ENCODE measurements at regions not wholly inside any gene's neighbourhood (a gene's known extent, or its start where the extent isn't known, plus 50 kb on each side); places are given as distances from the start of the nearest gene placed in this dataset.
A peak's percentile ranks its signal among the peaks of the same experiment; 100 is the strongest.
"Not testable (repeated sequence)": the region's sequence is repeated elsewhere in the genome, so short reads cannot be mapped to it uniquely, and the experiment has no call there.

GRCh38 chrY:18078452-18078851, 52.9 kb downstream of the CDY2A start:
- intact Hi-C loops (cut with DNase I); ATAC-seq: not testable (repeated sequence)
- WGBS, 2 donors = no CpG with 5 or more reads among the region's 5 CpGs

GRCh38 chrY:18085910-18086309, 60.3 kb downstream of the CDY2A start:
- H3K4me3 ChIP-seq; H3K4me1 ChIP-seq; DNase-seq; H3K27ac ChIP-seq; H3K36me3 ChIP-seq (replicated peaks in 1 of 2; ENCODE audit: insufficient read depth in 1 of 2, low read depth in 2 of 2); intact Hi-C loops (cut with DNase I); H3K9me3 ChIP-seq; H3K27me3 ChIP-seq: not testable (repeated sequence)
- ATAC-seq = peak; percentile 77
- no CpG with 5 or more reads among the region's 4 CpGs for WGBS, 2 donors

More at GRCh38 chrY:18078452-18078851, 52.9 kb downstream of the CDY2A start:
- H3K4me1 ChIP-seq; H3K4me3 ChIP-seq; H3K27me3 ChIP-seq; H3K27ac ChIP-seq; H3K36me3 ChIP-seq (replicated peaks in 1 of 2; ENCODE audit: insufficient read depth in 1 of 2, low read depth in 2 of 2); H3K9me3 ChIP-seq; DNase-seq: not testable (repeated sequence)

GRCh38 chrY:18086361-18086977, 60.9 kb downstream of the CDY2A start:
- H3K36me3 ChIP-seq (replicated peaks in 1 of 2; ENCODE audit: insufficient read depth in 1 of 2, low read depth in 2 of 2); H3K27ac ChIP-seq; DNase-seq; intact Hi-C loops (cut with DNase I); H3K9me3 ChIP-seq; H3K4me1 ChIP-seq; H3K4me3 ChIP-seq; H3K27me3 ChIP-seq: not testable (repeated sequence)
- ATAC-seq = peak; percentile 92
- no CpG with 5 or more reads among the region's 3 CpGs for WGBS, 2 donors

GRCh38 chrY:18087943-18088655, 62.5 kb downstream of the CDY2A start:
- H3K27me3 ChIP-seq; intact Hi-C loops (cut with DNase I); H3K4me1 ChIP-seq; H3K4me3 ChIP-seq; DNase-seq; H3K36me3 ChIP-seq (replicated peaks in 1 of 2; ENCODE audit: insufficient read depth in 1 of 2, low read depth in 2 of 2); H3K9me3 ChIP-seq; H3K27ac ChIP-seq: not testable (repeated sequence)
- WGBS, 2 donors = no CpG with 5 or more reads among the region's 5 CpGs
- ATAC-seq = peak; percentile 50

- WGBS, 2 donors = no CpG with 5 or more reads among the region's 3 CpGs
- H3K36me3 ChIP-seq (replicated peaks in 1 of 2; ENCODE audit: insufficient read depth in 1 of 2, low read depth in 2 of 2); H3K9me3 ChIP-seq; H3K27me3 ChIP-seq; DNase-seq; H3K27ac ChIP-seq; ATAC-seq; intact Hi-C loops (cut with DNase I); H3K4me1 ChIP-seq; H3K4me3 ChIP-seq: not testable (repeated sequence)
Observed at GRCh38 chrY:18092952-18093351, 67.4 kb downstream of the CDY2A start.

GRCh38 chrY:18105691-18106090, 80.1 kb downstream of the CDY2A start:
- ATAC-seq; H3K4me3 ChIP-seq; H3K4me1 ChIP-seq; intact Hi-C loops (cut with DNase I); H3K27ac ChIP-seq; H3K27me3 ChIP-seq; H3K9me3 ChIP-seq; H3K36me3 ChIP-seq (replicated peaks in 1 of 2; ENCODE audit: insufficient read depth in 1 of 2, low read depth in 2 of 2); DNase-seq: not testable (repeated sequence)
- WGBS, 2 donors = no CpG with 5 or more reads among the region's 2 CpGs

- H3K4me3 ChIP-seq; DNase-seq; H3K27ac ChIP-seq; intact Hi-C loops (cut with DNase I); H3K36me3 ChIP-seq (replicated peaks in 1 of 2; ENCODE audit: insufficient read depth in 1 of 2, low read depth in 2 of 2); H3K9me3 ChIP-seq; H3K27me3 ChIP-seq; H3K4me1 ChIP-seq: not testable (repeated sequence)
- peak; percentile 66 for ATAC-seq
- no CpG with 5 or more reads among the region's 2 CpGs for WGBS, 2 donors
Observed at GRCh38 chrY:18118388-18118787, 92.8 kb downstream of the CDY2A start.

- H3K27me3 ChIP-seq; H3K27ac ChIP-seq; ATAC-seq; DNase-seq; H3K4me3 ChIP-seq; intact Hi-C loops (cut with DNase I); H3K36me3 ChIP-seq (replicated peaks in 1 of 2; ENCODE audit: insufficient read depth in 1 of 2, low read depth in 2 of 2); H3K9me3 ChIP-seq; H3K4me1 ChIP-seq: not testable (repeated sequence)
- WGBS, 2 donors = no CpG with 5 or more reads among the region's 3 CpGs
Observed at GRCh38 chrY:18137718-18138117, 112.1 kb downstream of the CDY2A start.

- H3K36me3 ChIP-seq (replicated peaks in 1 of 2; ENCODE audit: insufficient read depth in 1 of 2, low read depth in 2 of 2); DNase-seq; H3K27me3 ChIP-seq; H3K4me3 ChIP-seq; intact Hi-C loops (cut with DNase I); H3K9me3 ChIP-seq; H3K4me1 ChIP-seq; ATAC-seq; H3K27ac ChIP-seq: not testable (repeated sequence)
- no CpG with 5 or more reads among the region's 6 CpGs for WGBS, 2 donors
Observed at GRCh38 chrY:18139311-18140007, 113.9 kb downstream of the CDY2A start.

GRCh38 chrY:18146417-18146816, 120.8 kb downstream of the CDY2A start:
- H3K4me3 ChIP-seq; H3K27ac ChIP-seq; ATAC-seq; DNase-seq; intact Hi-C loops (cut with DNase I); H3K9me3 ChIP-seq; H3K27me3 ChIP-seq; H3K4me1 ChIP-seq; H3K36me3 ChIP-seq (replicated peaks in 1 of 2; ENCODE audit: insufficient read depth in 1 of 2, low read depth in 2 of 2): not testable (repeated sequence)

GRCh38 chrY:18152626-18153025, 127.0 kb downstream of the CDY2A start:
- H3K9me3 ChIP-seq; H3K27me3 ChIP-seq; intact Hi-C loops (cut with DNase I); H3K4me3 ChIP-seq; H3K36me3 ChIP-seq (replicated peaks in 1 of 2; ENCODE audit: insufficient read depth in 1 of 2, low read depth in 2 of 2); H3K27ac ChIP-seq; H3K4me1 ChIP-seq; DNase-seq; ATAC-seq: not testable (repeated sequence)
- WGBS, 2 donors = no CpG with 5 or more reads among the region's 9 CpGs

- H3K27me3 ChIP-seq; H3K9me3 ChIP-seq; H3K27ac ChIP-seq; H3K4me3 ChIP-seq; ATAC-seq; intact Hi-C loops (cut with DNase I); DNase-seq; H3K4me1 ChIP-seq; H3K36me3 ChIP-seq (replicated peaks in 1 of 2; ENCODE audit: insufficient read depth in 1 of 2, low read depth in 2 of 2): not testable (repeated sequence)
- WGBS, 2 donors = no CpG with 5 or more reads among the region's 3 CpGs
Observed at GRCh38 chrY:18165738-18166137, 140.2 kb downstream of the CDY2A start.

Data from body of pancreas (tissue), 4 donors.